Tibial artery (tissue), 4 donors: ENCODE measurements at regions not wholly inside any gene's neighbourhood (a gene's known extent, or its start where the extent isn't known, plus 50 kb on each side); places are given as distances from the start of the nearest gene placed in this dataset.

Source experiments
- DNase-seq, 2 donors: peaks; one replicate each; pipeline ENCODE4 v3.0.0-alpha.2; 2019
- H3K27ac ChIP-seq, 2 donors: fragments of 200-600 bp; sonication (generic) in 1 of 2; 1 replicate in 1 of 2; 2 replicates in 1 of 2; pipeline ENCODE4 v1.5.1; 2018 to 2019; ENCODE audit warnings: mild to moderate bottlenecking in 1 of 2
- H3K27me3 ChIP-seq, 2 donors: fragments of 200-600 bp; sonication (generic) in 1 of 2; one replicate each; pipeline versions ENCODE4 v1.5.1 to v1.6.0; 2016 to 2019
- H3K36me3 ChIP-seq, 3 donors: fragments of 200-600 bp; sonication (generic) in 2 of 3; one replicate each; pipeline ENCODE4 v1.5.1; 2016 to 2019; ENCODE audit warnings: mild to moderate bottlenecking in 2 of 3
- H3K4me1 ChIP-seq, 4 donors: fragments of 200-600 bp; sonication (generic) in 2 of 4; 1 replicate in 3 of 4; 2 replicates in 1 of 4; pipeline ENCODE4 v1.5.1; 2016 to 2019
- H3K4me3 ChIP-seq, 2 donors: fragments of 200-600 bp; sonication (generic) in 1 of 2; 1 replicate in 1 of 2; 2 replicates in 1 of 2; pipeline ENCODE4 v1.5.1; 2018 to 2019; ENCODE audit warnings: mild to moderate bottlenecking in 2 of 2
- H3K9me3 ChIP-seq, 3 donors: fragments of 200-600 bp; sonication (generic) in 1 of 3; one replicate each; pipeline ENCODE4 v1.5.1; 2016 to 2019
- intact Hi-C: fragments of 100-400 bp; cut with DNase I; formaldehyde crosslinking; loops from one replicate; pipeline ENCODE4 v1.15.0; 2023; ENCODE audit warnings: low total_unique reads
- TF ChIP-seq, protein P1 (sequence below), 2 experiments: fragments of 200-600 bp in 1 of 2; fragments of 450-650 bp in 1 of 2; IDR thresholded peaks; one replicate each; pipeline ENCODE4 v1.5.1; 2017 to 2019; ENCODE audit warnings: antibody characterized with exemption in 2 of 2, mild to moderate bottlenecking in 1 of 2, moderate library complexity in 1 of 2

DNA sequence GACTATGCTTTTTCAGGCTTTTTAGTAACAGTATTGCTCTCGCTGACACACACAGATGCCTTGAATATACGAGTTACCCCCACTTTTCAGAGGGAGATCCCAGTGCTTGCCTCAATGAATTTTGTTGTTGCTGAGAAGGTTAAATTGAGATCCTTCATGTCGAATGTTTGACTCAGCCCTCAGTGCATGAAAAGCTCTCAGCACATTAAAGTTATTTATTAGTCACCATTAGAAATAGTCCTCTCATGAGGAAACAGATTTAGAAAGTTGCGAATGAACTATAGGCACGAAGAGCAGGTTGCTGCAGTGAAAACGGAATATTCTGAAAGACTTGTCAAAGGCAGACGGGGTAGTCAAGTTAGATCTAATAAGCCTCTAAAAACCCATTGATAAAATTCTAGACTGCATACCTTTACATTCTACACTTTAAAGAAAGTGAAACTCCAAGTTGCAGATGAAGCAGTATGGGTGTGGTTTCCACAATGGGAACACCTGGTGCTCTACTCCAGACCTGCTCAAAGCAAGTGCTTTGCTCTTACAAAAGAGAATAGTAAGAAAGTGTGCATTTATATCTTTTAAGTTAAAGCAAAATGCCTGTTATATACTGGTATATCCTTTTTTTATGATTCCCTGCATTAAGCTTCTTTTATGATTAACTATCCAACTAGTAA is 238.1 kb downstream of the MAF start:
- no peaks in the 10 kb centered on the region for H3K4me1 ChIP-seq
- no peaks in the 10 kb centered on the region for H3K36me3 ChIP-seq
- H3K4me3 ChIP-seq: no peak overlapping the region
- intact Hi-C loops: no loop called here
- TF ChIP-seq, protein P1, sequence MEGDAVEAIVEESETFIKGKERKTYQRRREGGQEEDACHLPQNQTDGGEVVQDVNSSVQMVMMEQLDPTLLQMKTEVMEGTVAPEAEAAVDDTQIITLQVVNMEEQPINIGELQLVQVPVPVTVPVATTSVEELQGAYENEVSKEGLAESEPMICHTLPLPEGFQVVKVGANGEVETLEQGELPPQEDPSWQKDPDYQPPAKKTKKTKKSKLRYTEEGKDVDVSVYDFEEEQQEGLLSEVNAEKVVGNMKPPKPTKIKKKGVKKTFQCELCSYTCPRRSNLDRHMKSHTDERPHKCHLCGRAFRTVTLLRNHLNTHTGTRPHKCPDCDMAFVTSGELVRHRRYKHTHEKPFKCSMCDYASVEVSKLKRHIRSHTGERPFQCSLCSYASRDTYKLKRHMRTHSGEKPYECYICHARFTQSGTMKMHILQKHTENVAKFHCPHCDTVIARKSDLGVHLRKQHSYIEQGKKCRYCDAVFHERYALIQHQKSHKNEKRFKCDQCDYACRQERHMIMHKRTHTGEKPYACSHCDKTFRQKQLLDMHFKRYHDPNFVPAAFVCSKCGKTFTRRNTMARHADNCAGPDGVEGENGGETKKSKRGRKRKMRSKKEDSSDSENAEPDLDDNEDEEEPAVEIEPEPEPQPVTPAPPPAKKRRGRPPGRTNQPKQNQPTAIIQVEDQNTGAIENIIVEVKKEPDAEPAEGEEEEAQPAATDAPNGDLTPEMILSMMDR (IDR thresholded peaks at IDR 0.05): no peak
- peaks cover 0 to 13% of the 10 kb centered on the region in 2 donors for H3K27me3 ChIP-seq
- no peak for DNase-seq
- no peaks in the 10 kb centered on the region for H3K9me3 ChIP-seq
- H3K27ac ChIP-seq: no peak overlapping the region

DNA sequence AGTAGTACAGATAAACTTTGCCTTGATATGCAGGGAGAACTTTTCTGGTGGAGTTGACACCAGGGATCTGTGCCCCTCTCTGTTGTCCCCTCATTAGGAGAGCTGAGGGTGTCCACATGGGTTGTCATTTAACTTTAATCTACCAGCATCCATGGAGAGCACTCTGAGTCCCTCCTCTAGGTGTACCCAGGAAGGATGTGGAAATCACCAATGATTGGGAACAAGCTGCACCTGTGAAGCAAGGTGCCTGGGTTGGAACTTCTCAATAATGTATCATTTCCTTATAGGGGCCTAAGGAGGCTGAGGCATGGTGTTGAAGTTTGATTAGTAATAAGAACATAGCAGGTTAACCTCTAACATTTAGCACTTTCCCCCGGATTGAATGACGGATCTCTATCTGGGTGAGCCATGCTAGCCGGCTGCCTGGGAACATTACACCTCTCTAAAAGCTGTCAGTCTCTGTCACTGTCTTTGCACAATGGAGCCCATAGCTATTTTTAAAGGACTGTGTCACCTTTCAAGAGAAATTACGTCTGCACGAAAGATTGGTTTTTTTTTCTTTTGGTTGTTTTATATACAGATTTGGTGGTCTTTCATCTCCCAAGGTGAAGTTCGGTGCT is 239.3 kb downstream of the MAF start:
- TF ChIP-seq, protein P1 (IDR thresholded peaks at IDR 0.05): no peak
- no peak for DNase-seq
- Histone ChIP-seq H3K9me3 (no peaks in the 10 kb centered on the region), H3K27ac (no peak overlapping the region), H3K36me3 (no peaks in the 10 kb centered on the region), H3K4me1 (no peaks in the 10 kb centered on the region), H3K27me3 (peaks cover 0 to 13% of the 10 kb centered on the region in 2 donors), H3K4me3 (no peak overlapping the region)
- intact Hi-C loops: no loop called here

DNA sequence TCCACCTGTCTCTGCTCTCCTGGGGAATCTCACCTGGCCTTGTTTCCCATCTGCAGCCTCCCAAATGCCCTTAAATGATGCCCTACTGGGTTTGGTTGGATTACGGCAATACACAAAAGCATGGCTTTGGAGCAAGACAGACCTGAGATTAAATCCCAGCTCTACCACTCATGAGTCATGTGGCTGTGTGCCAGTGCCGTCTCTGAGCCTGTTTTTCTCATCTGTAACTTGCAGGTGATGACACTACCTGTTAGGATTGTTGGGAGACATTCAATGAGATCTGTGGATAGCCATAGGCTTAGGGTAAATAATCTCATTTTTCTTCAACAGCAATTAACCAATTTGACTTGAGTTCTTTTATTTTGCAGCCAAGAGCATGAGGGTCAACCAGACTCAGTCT is 240.3 kb downstream of the MAF start:
- Histone ChIP-seq H3K4me1 (no peaks in the 10 kb centered on the region), H3K27me3 (peaks cover 0 to 14% of the 10 kb centered on the region in 2 donors), H3K27ac (no peak overlapping the region), H3K4me3 (no peak overlapping the region), H3K36me3 (no peaks in the 10 kb centered on the region), H3K9me3 (no peaks in the 10 kb centered on the region)
- DNase-seq: no peak
- intact Hi-C loops: no loop called here
- TF ChIP-seq, protein P1 (IDR thresholded peaks at IDR 0.05): no peak

DNA sequence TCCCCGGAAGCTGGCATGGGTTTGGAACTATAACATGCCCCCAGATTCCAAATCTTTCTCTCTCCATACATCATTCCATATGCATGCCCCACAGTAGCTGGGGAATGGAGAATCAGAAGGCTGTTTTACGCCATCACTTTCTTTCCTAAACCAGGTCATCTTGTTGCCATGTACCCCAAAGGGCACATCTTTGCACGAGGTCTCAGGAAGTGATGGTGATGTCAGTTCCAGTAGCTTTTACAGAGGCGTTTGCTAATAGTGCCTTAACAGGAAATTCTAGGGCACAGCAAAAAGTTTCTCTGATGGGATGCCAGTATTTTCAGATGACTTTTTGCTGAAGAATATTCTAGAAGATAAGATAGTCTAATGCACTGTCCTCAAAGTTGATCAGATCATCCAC is 241.5 kb downstream of the MAF start:
- H3K9me3 ChIP-seq: no peaks in the 10 kb centered on the region
- no peak for DNase-seq
- TF ChIP-seq, protein P1 (IDR thresholded peaks at IDR 0.05): no peak
- H3K27ac ChIP-seq: no peak overlapping the region
- no peaks in the 10 kb centered on the region for H3K4me1 ChIP-seq
- H3K36me3 ChIP-seq: no peaks in the 10 kb centered on the region
- peaks cover 0 to 19% of the 10 kb centered on the region in 2 donors for H3K27me3 ChIP-seq
- intact Hi-C loops: no loop called here
- H3K4me3 ChIP-seq: no peak overlapping the region

DNA sequence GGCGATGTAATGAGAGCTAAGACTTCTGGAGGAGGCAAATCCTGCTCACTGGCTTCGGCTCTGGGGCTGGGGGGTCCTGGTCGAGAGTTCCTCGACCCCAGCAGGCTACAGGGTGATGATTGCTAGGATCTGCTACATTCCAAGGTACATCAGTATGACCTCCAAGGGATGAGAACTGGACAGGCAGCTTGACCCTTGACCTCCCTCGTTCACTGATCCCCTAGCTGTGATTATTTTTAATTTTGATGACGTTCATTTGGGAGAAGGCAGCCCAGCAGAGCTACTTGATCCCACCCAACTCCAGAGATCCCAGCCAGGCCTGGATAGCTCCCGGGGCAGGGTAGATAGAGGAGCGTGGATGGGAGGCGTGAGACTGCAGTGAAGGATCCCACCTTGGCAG is 242.3 kb downstream of the MAF start:
- Histone ChIP-seq H3K27me3 (peaks cover 0 to 22% of the 10 kb centered on the region in 2 donors), H3K36me3 (no peaks in the 10 kb centered on the region), H3K9me3 (no peaks in the 10 kb centered on the region), H3K27ac (no peak overlapping the region), H3K4me1 (no peaks in the 10 kb centered on the region), H3K4me3 (no peak overlapping the region)
- no peak for DNase-seq
- TF ChIP-seq, protein P1 (IDR thresholded peaks at IDR 0.05): no peak
- intact Hi-C loops: no loop called here
